ENCODE measurements at regions not wholly inside any gene's neighbourhood (a gene's known extent, or its start where the extent isn't known, plus 50 kb on each side); places are given as distances from the start of the nearest gene placed in this dataset.

GRCh38 chr11:30131535-30131934 is 99.3 kb upstream of the FSHB start:
- no peaks in the 10 kb centered on the region for H3K36me3 ChIP-seq
- WGBS, 2 donors (ENCODE audit: low coverage in 1 of 2): 36 to 63% methylated on average over 2 of the region's 2 CpGs
- no peaks in the 10 kb centered on the region for H3K9me3 ChIP-seq
- H3K4me3 ChIP-seq: no peak overlapping the region
- TF ChIP-seq POLR2AphosphoS5 (IDR thresholded peaks at IDR 0.05) (no peak), CTCF (IDR thresholded peaks at IDR 0.05) (peak; percentile 22 to 59 (median 38)), POLR2A (IDR thresholded peaks at IDR 0.05) (no peak), EP300 (IDR thresholded peaks at IDR 0.05) (no peak)
- no peaks in the 10 kb centered on the region for H3K27me3 ChIP-seq
- peak; percentile 47 for ATAC-seq
- H3K4me1 ChIP-seq: no peaks in the 10 kb centered on the region
- no peak overlapping the region for H3K27ac ChIP-seq

- no peaks in the 10 kb centered on the region for H3K36me3 ChIP-seq
- no peaks in the 10 kb centered on the region for H3K9me3 ChIP-seq
- no peaks in the 10 kb centered on the region for H3K4me1 ChIP-seq
- H3K27ac ChIP-seq: no peak overlapping the region
- no peak for ATAC-seq
- TF ChIP-seq EP300 (IDR thresholded peaks at IDR 0.05) (no peak), CTCF (IDR thresholded peaks at IDR 0.05) (no peak), POLR2AphosphoS5 (IDR thresholded peaks at IDR 0.05) (no peak), POLR2A (IDR thresholded peaks at IDR 0.05) (no peak)
- no peak overlapping the region for H3K4me3 ChIP-seq
- no peaks in the 10 kb centered on the region for H3K27me3 ChIP-seq
- WGBS, 2 donors (ENCODE audit: low coverage in 1 of 2): 88 to 90% methylated on average over 2 to 4 of the region's 4 CpGs
Measured at GRCh38 chr11:30133281-30133680, 97.5 kb upstream of the FSHB start.

GRCh38 chr11:30143098-30143705 is 87.6 kb upstream of the FSHB start:
- H3K4me3 ChIP-seq: no peak overlapping the region
- no peaks in the 10 kb centered on the region for H3K36me3 ChIP-seq
- peak; percentile 27 to 66 (median 45) for TF ChIP-seq CTCF (IDR thresholded peaks at IDR 0.05)
- no peak for TF ChIP-seq POLR2A (IDR thresholded peaks at IDR 0.05)
- no peak overlapping the region for H3K27ac ChIP-seq
- H3K9me3 ChIP-seq: no peaks in the 10 kb centered on the region
- no peaks in the 10 kb centered on the region for H3K4me1 ChIP-seq
- no peak for ATAC-seq
- 22 to 35% methylated on average over 3 of the region's 3 CpGs for WGBS, 2 donors (ENCODE audit: low coverage in 1 of 2)
- no peaks in the 10 kb centered on the region for H3K27me3 ChIP-seq

- no peak for TF ChIP-seq POLR2A (IDR thresholded peaks at IDR 0.05)
- no peak for TF ChIP-seq EP300 (IDR thresholded peaks at IDR 0.05)
- TF ChIP-seq CTCF (IDR thresholded peaks at IDR 0.05): no peak
- no peak for TF ChIP-seq POLR2AphosphoS5 (IDR thresholded peaks at IDR 0.05)
- peaks cover 0 to 6% (median 0%) of the 10 kb centered on the region in 3 donors for H3K4me1 ChIP-seq
- H3K27me3 ChIP-seq: no peaks in the 10 kb centered on the region
- no peak overlapping the region for H3K27ac ChIP-seq
- 90 to 100% methylated on average over 2 to 5 of the region's 5 CpGs for WGBS, 2 donors (ENCODE audit: low coverage in 1 of 2)
- no peak for ATAC-seq
- no peaks in the 10 kb centered on the region for H3K9me3 ChIP-seq
- no peak overlapping the region for H3K4me3 ChIP-seq
- no peaks in the 10 kb centered on the region for H3K36me3 ChIP-seq
Measured at GRCh38 chr11:30147293-30147692, 83.5 kb upstream of the FSHB start.

- Histone ChIP-seq H3K27me3 (no peaks in the 10 kb centered on the region), H3K36me3 (no peaks in the 10 kb centered on the region), H3K27ac (no peak overlapping the region), H3K4me3 (no peak overlapping the region), H3K9me3 (no peaks in the 10 kb centered on the region), H3K4me1 (peaks cover 0 to 14% (median 0%) of the 10 kb centered on the region in 3 donors)
- ATAC-seq: no peak
- WGBS, 2 donors (ENCODE audit: low coverage in 1 of 2): 67% methylated on average over 1 of the region's 1 CpG; no CpG with 5 or more reads in 1 of the 2 donors
- TF ChIP-seq POLR2AphosphoS5 (IDR thresholded peaks at IDR 0.05): no peak
- TF ChIP-seq CTCF (IDR thresholded peaks at IDR 0.05): no peak
- no peak for TF ChIP-seq EP300 (IDR thresholded peaks at IDR 0.05)
- TF ChIP-seq POLR2A (IDR thresholded peaks at IDR 0.05): no peak
Measured at GRCh38 chr11:30149998-30150397, 80.8 kb upstream of the FSHB start.

All from gastroesophageal sphincter (tissue), 4 donors.